ENCODE measurements at regions not wholly inside any gene's neighbourhood (a gene's known extent, or its start where the extent isn't known, plus 50 kb on each side); places are given as distances from the start of the nearest gene placed in this dataset.

- ChIA-PET CTCF (no interaction called here), POLR2A (no interaction called here)
- Histone ChIP-seq H3K4me1 (ENCODE audit: control insufficient read depth, insufficient read depth, low read length) (no peaks in the 10 kb centered on the region), H3K27ac (ENCODE audit: extremely low read depth, low read depth, low read length) (no peak overlapping the region), H3K4me3 (ENCODE audit: low read depth, low read length) (no peak overlapping the region), H3K9me3 (ENCODE audit: control insufficient read depth, insufficient read depth, low read depth, low read length) (no peaks in the 10 kb centered on the region), H3K36me3 (ENCODE audit: control insufficient read depth in 2 of 2, insufficient read depth in 1 of 2, low read length in 2 of 2) (no peaks in the 10 kb centered on the region)
- TF ChIP-seq ZNF132 (tag by site-specific recombination; IDR thresholded peaks at IDR 0.05; ENCODE audit: borderline replicate concordance): no peak
- TF ChIP-seq ZNF214 (tag by site-specific recombination; IDR thresholded peaks at IDR 0.05; ENCODE audit: borderline replicate concordance): no peak
- no peak for TF ChIP-seq ZNF350 (tag by site-specific recombination; IDR thresholded peaks at IDR 0.05)
- no peak for TF ChIP-seq PRDM10 (tag by site-specific recombination; IDR thresholded peaks at IDR 0.05)
- no peak for TF ChIP-seq ZNF654 (tag by site-specific recombination; IDR thresholded peaks at IDR 0.05; ENCODE audit: low read depth)
- TF ChIP-seq ZBTB21 (tag by site-specific recombination; IDR thresholded peaks at IDR 0.05): no peak
- TF ChIP-seq PRDM4 (tag by site-specific recombination; IDR thresholded peaks at IDR 0.05): no peak
Observed at GRCh38 chr2:15804246-15804619, 136.1 kb upstream of the MYCN start.

- TF ChIP-seq ZNF658 (tag by site-specific recombination; IDR thresholded peaks at IDR 0.05) (no peak), PRDM4 (tag by site-specific recombination; IDR thresholded peaks at IDR 0.05) (no peak), KLF10 (tag by site-specific recombination; IDR thresholded peaks at IDR 0.05) (no peak), ZNF521 (tag by site-specific recombination; IDR thresholded peaks at IDR 0.05) (no peak), ZNF555 (tag by site-specific recombination; conservative IDR thresholded peaks at IDR 0.05) (no peak), ZFP3 (tag by site-specific recombination; IDR thresholded peaks at IDR 0.05; ENCODE audit: low read depth) (no peak), YY2 (tag by site-specific recombination; IDR thresholded peaks at IDR 0.05) (no peak), ZNF398 (tag by site-specific recombination; IDR thresholded peaks at IDR 0.05) (no peak), ZNF792 (tag by site-specific recombination; IDR thresholded peaks at IDR 0.05) (no peak), ZSCAN4 (tag by site-specific recombination; IDR thresholded peaks at IDR 0.05) (no peak), ZNF623 (tag by site-specific recombination; IDR thresholded peaks at IDR 0.05) (no peak), KLF16 (tag by site-specific recombination; IDR thresholded peaks at IDR 0.05) (no peak), ZFHX2 (tag by site-specific recombination; conservative IDR thresholded peaks at IDR 0.05) (no peak)
Observed at GRCh38 chr2:15804691-15805090, 135.7 kb upstream of the MYCN start.

More at GRCh38 chr2:15804691-15805090, 135.7 kb upstream of the MYCN start:
- Histone ChIP-seq H3K4me1 (ENCODE audit: control insufficient read depth, insufficient read depth, low read length) (no peaks in the 10 kb centered on the region), H3K9me3 (ENCODE audit: control insufficient read depth, insufficient read depth, low read depth, low read length) (no peaks in the 10 kb centered on the region), H3K4me3 (ENCODE audit: low read depth, low read length) (no peak overlapping the region), H3K27ac (ENCODE audit: extremely low read depth, low read depth, low read length) (no peak overlapping the region), H3K36me3 (ENCODE audit: control insufficient read depth in 2 of 2, insufficient read depth in 1 of 2, low read length in 2 of 2) (no peaks in the 10 kb centered on the region)
- ChIA-PET CTCF (no interaction called here), POLR2A (no interaction called here)
